ENCODE measurements at regions not wholly inside any gene's neighbourhood (a gene's known extent, or its start where the extent isn't known, plus 50 kb on each side); places are given as distances from the start of the nearest gene placed in this dataset.
"Not testable (repeated sequence)": the region's sequence is repeated elsewhere in the genome, so short reads cannot be mapped to it uniquely, and the experiment has no call there.

GRCh38 chr10:28996345-28996744 is 292.5 kb upstream of the LYZL1 start:
- no peak for DNase-seq

- DNase-seq, result no peak
Observed at GRCh38 chr10:28996947-28997551, 291.8 kb upstream of the LYZL1 start.

- DNase-seq, result no peak
Observed at GRCh38 chr10:28997734-28998133, 291.1 kb upstream of the LYZL1 start.

- DNase-seq, result no peak
Observed at GRCh38 chr10:29001801-29002200, 287.1 kb upstream of the LYZL1 start.

GRCh38 chr10:29003014-29003413 is 285.9 kb upstream of the LYZL1 start:
- not testable (repeated sequence) for DNase-seq

- DNase-seq, result no peak
Observed at GRCh38 chr10:29005988-29006387, 282.9 kb upstream of the LYZL1 start.

GRCh38 chr10:29007370-29007747 is 281.5 kb upstream of the LYZL1 start:
- no peak for DNase-seq

- DNase-seq, result no peak
Observed at GRCh38 chr10:29007748-29008610, 280.9 kb upstream of the LYZL1 start.

GRCh38 chr10:29009464-29009863 is 279.4 kb upstream of the LYZL1 start:
- DNase-seq, result no peak

- no peak for DNase-seq
Observed at GRCh38 chr10:29011516-29011915, 277.4 kb upstream of the LYZL1 start.

GRCh38 chr10:29012926-29013554 is 275.8 kb upstream of the LYZL1 start:
- DNase-seq, result no peak

GRCh38 chr10:29021591-29021990 is 267.3 kb upstream of the LYZL1 start:
- DNase-seq, result no peak

- DNase-seq, result no peak
Observed at GRCh38 chr10:29022513-29022912, 266.4 kb upstream of the LYZL1 start.

GRCh38 chr10:29023678-29024077 is 265.2 kb upstream of the LYZL1 start:
- peak; percentile 6 for DNase-seq

- no peak for DNase-seq
Observed at GRCh38 chr10:29026065-29026797, 262.6 kb upstream of the LYZL1 start.

GRCh38 chr10:29026802-29027580 is 261.9 kb upstream of the LYZL1 start:
- no peak for DNase-seq

- no peak for DNase-seq
Observed at GRCh38 chr10:29028486-29028885, 260.4 kb upstream of the LYZL1 start.

GRCh38 chr10:29030900-29031299 is 258.0 kb upstream of the LYZL1 start:
- DNase-seq, result no peak

GRCh38 chr10:29032169-29032568 is 256.7 kb upstream of the LYZL1 start:
- DNase-seq, result no peak

- DNase-seq, result no peak
Observed at GRCh38 chr10:29033311-29033940, 255.4 kb upstream of the LYZL1 start.

- no peak for DNase-seq
Observed at GRCh38 chr10:29034592-29034991, 254.3 kb upstream of the LYZL1 start.

GRCh38 chr10:29035721-29036120 is 253.1 kb upstream of the LYZL1 start:
- no peak for DNase-seq
